WTC11 (cell line): ENCODE measurements at regions not wholly inside any gene's neighbourhood (a gene's known extent, or its start where the extent isn't known, plus 50 kb on each side); places are given as distances from the start of the nearest gene placed in this dataset.

Source experiments
- CTCF ChIP-seq: fragments of 200-600 bp; IDR thresholded peaks from 2 replicates; pipeline ENCODE4 v1.8.0; 2022; ENCODE audit warnings: antibody characterized with exemption
- IRF2 ChIP-seq: sonication (generic); formaldehyde crosslinking; IDR thresholded peaks from 2 replicates; pipeline ENCODE4 v1.8.0; 2022; ENCODE audit warnings: low read depth, missing genetic modification reagents, borderline replicate concordance
- ZNF219 ChIP-seq: sonication (generic); formaldehyde crosslinking; IDR thresholded peaks from 2 replicates; pipeline ENCODE4 v1.8.0; 2023; ENCODE audit warnings: missing genetic modification reagents, mild to moderate bottlenecking, borderline replicate concordance

GRCh38 chr13:72255908-72256307 lies 388.9 kb upstream of the DACH1 start:
- TF ChIP-seq CTCF: 0 out of 2 replicates have a peak, but pooled peaks have one; percentile 12
- TF ChIP-seq ZNF219 (CRISPR knock-in tag): no peak
- TF ChIP-seq IRF2 (CRISPR knock-in tag): no peak
